ENCODE measurements at regions not wholly inside any gene's neighbourhood (a gene's known extent, or its start where the extent isn't known, plus 50 kb on each side); places are given as distances from the start of the nearest gene placed in this dataset.

DNA sequence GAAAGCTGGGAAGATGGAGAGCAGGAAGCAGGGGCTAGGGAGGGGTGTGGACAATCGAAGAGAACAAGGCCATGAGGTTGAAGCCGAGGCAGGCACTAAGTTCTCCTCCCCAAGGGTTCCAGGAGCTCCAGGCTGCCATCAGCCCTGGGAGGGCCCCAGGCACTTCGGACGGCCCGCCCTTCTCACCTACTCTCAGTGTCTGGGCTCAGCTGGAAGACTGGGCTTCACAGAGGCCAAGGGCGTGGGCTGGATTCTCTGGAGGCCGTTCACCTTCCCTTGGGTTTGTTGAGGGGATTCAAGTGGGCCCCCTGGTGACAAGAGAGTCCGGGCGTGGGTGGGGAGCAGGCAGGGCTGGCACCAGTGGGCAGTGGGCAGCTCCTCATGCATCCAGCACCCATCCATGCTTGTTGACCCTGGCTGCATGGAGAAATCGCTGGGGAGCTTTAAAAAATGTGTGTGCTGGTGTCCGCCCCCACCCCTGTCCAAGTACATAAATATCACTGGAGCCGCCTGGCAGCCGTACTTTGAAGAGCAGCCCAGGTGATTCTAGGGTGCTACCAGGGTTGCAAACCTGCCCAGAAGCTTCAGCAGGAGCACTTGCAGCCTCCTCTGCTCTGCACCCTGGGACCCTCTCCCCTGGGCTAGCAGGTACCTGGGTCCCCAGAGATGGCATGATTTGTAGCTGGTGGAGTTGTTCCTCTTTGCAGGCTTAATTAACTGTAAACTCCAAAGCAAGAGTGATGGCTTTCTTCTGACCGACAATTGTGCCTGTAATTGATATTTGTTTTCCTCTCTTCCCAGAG, 74.3 kb downstream of the RTL6 start:
- DNase-seq, result no peak

DNA sequence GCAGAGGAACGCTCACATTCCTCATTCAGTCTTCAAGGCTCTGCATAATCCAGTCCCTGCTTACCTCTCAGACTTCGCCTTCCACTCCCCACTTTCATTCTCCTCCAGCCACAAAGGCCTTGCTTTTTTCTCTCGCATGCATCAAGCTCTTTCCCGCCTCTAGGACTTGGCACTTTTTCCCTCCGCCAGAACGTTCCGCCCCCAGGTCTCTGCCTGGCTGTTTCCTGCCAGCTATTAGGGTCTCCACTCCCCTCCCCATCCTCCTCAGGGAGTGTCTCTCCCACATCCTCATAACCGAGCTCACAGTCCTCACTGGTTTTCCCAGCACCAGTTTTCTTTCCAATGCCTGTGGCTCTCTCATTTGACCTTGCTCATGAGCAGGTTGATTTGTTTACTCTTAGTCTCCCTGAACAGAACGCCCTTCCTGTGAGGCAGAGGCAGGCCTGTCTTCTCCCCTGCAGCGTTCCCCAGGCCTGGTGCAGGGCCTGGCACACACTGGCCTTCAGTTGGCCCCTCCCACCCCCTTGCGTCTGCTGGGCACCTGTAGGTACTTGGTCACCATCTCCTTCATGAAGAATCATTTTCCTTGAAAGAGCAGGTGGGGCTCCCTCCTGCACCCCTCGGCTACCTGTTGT, 75.2 kb downstream of the RTL6 start:
- DNase-seq, result no peak

DNA sequence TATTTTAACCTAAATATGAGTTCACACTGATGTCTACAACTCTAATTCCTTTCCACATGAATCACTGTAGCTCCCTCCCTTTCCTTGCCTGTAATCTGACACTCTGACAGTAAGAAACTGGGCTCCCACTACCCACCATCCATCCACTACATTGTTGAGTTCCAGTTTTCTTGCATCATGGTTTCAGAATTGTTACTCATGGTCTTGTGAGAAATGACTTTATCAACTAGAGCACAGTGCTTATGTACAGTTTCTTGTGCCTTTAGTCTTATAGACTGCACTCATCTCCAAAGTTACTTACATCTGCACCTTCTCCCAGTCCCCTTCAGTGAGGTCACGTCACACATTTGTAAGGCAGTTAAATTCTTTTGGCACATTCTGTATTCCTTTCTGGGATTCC, 78.6 kb downstream of the RTL6 start:
- DNase-seq, result no peak

DNA sequence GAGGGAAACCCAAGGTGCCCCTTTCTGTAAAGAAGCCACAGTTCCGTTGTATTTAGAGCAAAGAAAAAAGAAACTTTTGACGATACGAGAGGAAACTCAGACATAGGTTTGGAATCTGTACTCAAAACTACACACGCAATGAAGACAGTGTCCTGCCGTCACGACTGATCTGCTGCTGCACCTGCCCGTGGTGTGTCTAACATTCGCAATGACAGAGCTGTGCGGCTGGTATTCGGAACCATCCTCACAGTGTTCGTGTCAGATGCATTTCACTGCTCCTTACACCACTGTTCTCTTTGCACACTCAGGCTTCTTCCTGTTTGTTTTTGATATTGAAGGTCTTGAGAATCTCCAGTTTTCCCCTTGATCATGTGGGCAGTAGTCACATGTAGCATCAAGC, 84.8 kb downstream of the RTL6 start:
- no peak for DNase-seq

GRCh38 chr22:44412136-44412731, 85.8 kb downstream of the RTL6 start:
- no peak for DNase-seq

GRCh38 chr22:44411226-44412135, 86.6 kb downstream of the RTL6 start:
- no peak for DNase-seq

DNA sequence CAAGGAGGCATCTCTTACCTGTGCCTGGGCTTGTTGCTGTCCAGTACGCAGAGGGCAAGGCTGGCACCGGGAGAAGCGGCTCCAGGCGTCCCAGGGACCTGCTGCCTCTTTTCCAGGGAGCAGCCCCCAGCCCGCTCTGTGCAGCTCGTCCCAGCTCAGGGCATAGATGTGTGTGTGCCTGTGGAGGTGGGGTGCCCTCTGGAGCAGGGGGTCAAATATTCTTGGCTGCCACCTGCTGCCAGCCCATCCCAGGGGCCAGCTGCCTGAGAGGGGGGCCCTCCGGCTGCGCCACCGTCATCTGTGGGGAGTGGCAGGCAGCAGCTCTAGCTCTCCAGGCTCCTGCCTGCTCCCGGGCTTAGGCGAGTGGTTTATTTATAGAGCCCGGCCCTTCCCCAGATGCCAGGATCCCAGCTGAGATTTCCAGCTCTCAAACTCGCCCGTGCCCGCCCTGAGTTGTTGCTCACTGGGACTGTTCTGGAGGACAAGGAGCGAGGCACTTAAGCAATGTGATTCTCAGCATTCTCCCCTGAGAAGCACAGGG, 87.5 kb downstream of the RTL6 start:
- peak; percentile 18 for DNase-seq

DNA sequence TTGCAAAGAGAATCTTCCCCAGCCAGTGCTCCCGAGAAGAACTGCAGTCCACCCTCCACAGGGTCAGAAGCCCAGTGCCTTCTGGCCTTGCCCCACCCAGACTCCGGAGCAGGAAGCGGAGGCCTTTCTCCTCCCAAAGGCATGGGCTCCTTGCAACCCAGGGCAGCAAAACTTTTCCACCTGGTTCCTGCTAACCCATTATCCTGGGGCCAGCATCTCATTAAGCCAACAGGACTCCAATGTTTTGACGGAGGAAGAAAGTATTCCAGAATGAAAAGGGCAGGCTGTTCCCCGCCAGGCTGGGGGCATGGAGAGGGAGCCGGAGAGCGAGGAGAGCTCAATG, 88.1 kb downstream of the RTL6 start:
- no peak for DNase-seq

- no peak for DNase-seq
These were observed 88.6 kb downstream of the RTL6 start for GRCh38 chr22:44409211-44409973.

DNA sequence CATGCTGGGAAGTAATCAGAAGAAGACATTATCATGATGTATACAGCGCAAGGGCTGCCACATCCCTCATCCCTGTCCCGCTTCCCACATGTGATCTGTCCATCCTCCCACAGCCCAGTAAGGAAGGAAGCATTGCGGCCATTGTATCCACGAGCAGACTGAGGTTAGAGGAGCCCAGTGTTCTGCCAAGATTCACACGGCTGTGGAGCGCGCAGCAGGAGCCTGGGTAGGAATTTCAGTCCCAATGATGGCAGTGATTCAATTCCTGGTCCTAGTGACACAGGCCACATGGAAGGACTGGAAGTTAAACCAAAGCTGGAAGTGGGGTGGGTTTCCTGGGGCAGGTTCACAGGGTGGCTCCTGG, 89.2 kb downstream of the RTL6 start:
- DNase-seq, result no peak

GRCh38 chr22:44407987-44408828, 89.8 kb downstream of the RTL6 start:
- DNase-seq, result no peak

- DNase-seq, result no peak
These were observed 90.7 kb downstream of the RTL6 start for GRCh38 chr22:44407171-44407986.

- no peak for DNase-seq
These were observed 91.5 kb downstream of the RTL6 start for GRCh38 chr22:44406341-44407170.

DNA sequence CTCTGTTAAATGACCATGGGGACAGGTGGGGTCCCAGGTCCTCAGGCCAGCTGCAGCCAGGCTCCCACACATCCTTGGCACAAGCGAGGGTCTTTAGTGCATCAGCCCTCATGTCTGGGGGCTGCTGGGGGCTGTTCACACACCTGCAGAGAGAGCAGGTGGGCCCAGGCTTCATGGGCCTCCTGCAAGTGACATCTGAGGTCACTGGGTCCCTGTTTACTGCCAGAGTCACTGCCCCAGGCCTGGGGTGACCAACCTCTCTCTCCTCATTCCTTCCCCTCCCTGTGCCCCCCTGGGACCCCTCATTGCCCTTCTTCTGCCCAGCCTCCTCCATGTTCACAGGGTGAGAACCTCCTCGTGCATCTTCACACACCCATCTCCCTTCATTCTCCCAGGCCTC, 92.4 kb downstream of the RTL6 start:
- no peak for DNase-seq

- no peak for DNase-seq
These were observed 91.7 kb upstream of the SHISAL1 start for GRCh38 chr22:44404341-44405020.

DNA sequence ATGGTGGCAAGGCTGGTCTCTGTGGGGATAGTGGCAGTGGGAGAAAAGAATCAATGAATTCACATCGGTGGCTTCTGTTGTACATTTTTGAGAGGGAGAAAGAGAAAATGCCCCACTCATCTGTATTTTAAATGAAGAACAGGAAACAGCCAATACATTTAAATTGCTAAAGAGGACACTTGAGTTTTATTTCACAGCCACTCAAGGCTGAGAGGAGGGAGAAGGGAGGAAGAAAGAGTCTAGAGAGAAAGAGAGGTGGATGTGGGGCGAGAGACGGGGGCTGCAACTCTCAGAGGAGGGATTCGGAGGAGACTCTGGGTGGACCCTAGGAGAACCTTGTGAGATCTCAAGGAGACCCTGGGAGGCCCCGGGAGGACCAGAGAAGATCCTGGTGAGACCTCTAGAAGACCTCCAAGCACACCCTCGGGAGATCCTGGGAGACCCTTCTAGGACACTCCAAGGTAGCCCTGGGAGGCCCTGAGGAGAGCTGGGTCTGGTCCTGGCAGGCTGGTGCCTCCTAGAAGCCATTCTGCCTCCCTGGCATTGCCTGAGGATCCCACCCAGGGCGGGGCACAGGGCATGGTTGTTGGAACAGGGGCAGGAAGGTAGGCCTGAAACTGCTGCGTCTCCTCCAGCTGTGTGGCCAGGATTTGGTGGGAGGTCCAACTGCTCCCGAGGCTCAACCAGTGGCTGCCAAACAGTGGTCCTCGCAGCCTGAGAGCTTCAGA, 91.0 kb upstream of the SHISAL1 start:
- no peak for DNase-seq

GRCh38 chr22:44403166-44403565, 90.4 kb upstream of the SHISAL1 start:
- no peak for DNase-seq

Data from NCI-H1694 treated with DMSO at 0.1 percent for 48 hours (cell line).